Right cardiac atrium (tissue), 5 donors: ENCODE measurements at regions not wholly inside any gene's neighbourhood (a gene's known extent, or its start where the extent isn't known, plus 50 kb on each side); places are given as distances from the start of the nearest gene placed in this dataset.

Experiments used
- ATAC-seq, 2 donors: fragments of 200-7000 bp; cut with Tn5 transposase; one replicate each; pipeline versions ENCODE4 v1.8.0 to v1.9.1; 2020; ENCODE audit warnings: moderate library complexity in 2 of 2, mild to moderate bottlenecking in 1 of 2
- DNase-seq, 3 donors: peaks; one replicate each; pipeline ENCODE4 v3.0.0-alpha.2; 2020
- H3K27ac ChIP-seq: one replicate; pipeline ENCODE4 v1.5.1; 2013; ENCODE audit warnings: mild to moderate bottlenecking, low read length, control low read depth, moderate library complexity
- H3K27me3 ChIP-seq: one replicate; pipeline ENCODE4 v1.6.1; 2013; ENCODE audit not compliant: control insufficient read depth, insufficient read depth
- H3K4me1 ChIP-seq: one replicate; pipeline ENCODE4 v1.6.1; 2013; ENCODE audit warnings: low read length; ENCODE audit not compliant: control insufficient read depth, insufficient read depth
- H3K4me3 ChIP-seq: one replicate; pipeline ENCODE4 v1.5.1; 2013; ENCODE audit warnings: low read length, control low read depth
- H3K9me3 ChIP-seq: one replicate; pipeline ENCODE4 v1.6.1; 2013; ENCODE audit warnings: low read length; ENCODE audit not compliant: control insufficient read depth
- WGBS: extraction: QIAGEN DNeasy Blood & Tissue Kit; methylation state at CpG from one replicate; pipeline ENCODE4 v1.1.7; 2013; 5-methylcytosine and 5-hydroxymethylcytosine counted together
- intact Hi-C, 4 donors: fragments of 100-400 bp; cut with DNase I; formaldehyde crosslinking; loops; one replicate each; pipeline versions ENCODE4 v1.11.0 to v1.14.0; 2022 to 2023
- donor health status: healthy with polysubstance abuse.
- donor health status: DM: no; HTN: yes; CAD: no.
- donor health status: DM: no; HTN: no; CAD: no.
- donor health status: DM: no; HTN: yes; CAD: no; lungs with severe emphysema.
- donor health status: DM: yes; HTN: yes; CAD: no.

GRCh38 chr5:82835488-82835887 lies 241.7 kb downstream of the TMEM167A start:
- intact Hi-C loops: loop anchor here in 1 of 4 donors (5.0 kb wide), 1 partner anchor 33 kb away; no protein-coding TSS in a partner anchor
- H3K4me3 ChIP-seq: no peak overlapping the region
- H3K27ac ChIP-seq: no peak overlapping the region
- DNase-seq (no peak), ATAC-seq (no peak)
- H3K4me1 ChIP-seq: no peaks in the 10 kb centered on the region
- H3K9me3 ChIP-seq: no peaks in the 10 kb centered on the region
- no peaks in the 10 kb centered on the region for H3K27me3 ChIP-seq

GRCh38 chr5:82834151-82834550 lies 243.0 kb downstream of the TMEM167A start:
- no peak for DNase-seq
- H3K27ac ChIP-seq: no peak overlapping the region
- no peaks in the 10 kb centered on the region for H3K27me3 ChIP-seq
- H3K4me3 ChIP-seq: no peak overlapping the region
- ATAC-seq: no peak
- intact Hi-C loops: no loop called here
- H3K4me1 ChIP-seq: no peaks in the 10 kb centered on the region
- no peaks in the 10 kb centered on the region for H3K9me3 ChIP-seq

- H3K27ac ChIP-seq: no peak overlapping the region
- intact Hi-C loops: no loop called here
- WGBS: 91% methylated on average over 3 of the region's 3 CpGs
- no peaks in the 10 kb centered on the region for H3K9me3 ChIP-seq
- no peak for ATAC-seq
- no peaks in the 10 kb centered on the region for H3K27me3 ChIP-seq
- H3K4me3 ChIP-seq: no peak overlapping the region
- no peaks in the 10 kb centered on the region for H3K4me1 ChIP-seq
- DNase-seq: no peak
Observed at GRCh38 chr5:82833277-82833676, 243.9 kb downstream of the TMEM167A start.

GRCh38 chr5:82832445-82832844 lies 244.7 kb downstream of the TMEM167A start:
- DNase-seq: no peak
- H3K9me3 ChIP-seq: no peaks in the 10 kb centered on the region
- intact Hi-C loops: no loop called here
- H3K27me3 ChIP-seq: no peaks in the 10 kb centered on the region
- WGBS: 81% methylated on average over 2 of the region's 2 CpGs
- ATAC-seq: no peak
- no peaks in the 10 kb centered on the region for H3K4me1 ChIP-seq
- no peak overlapping the region for H3K27ac ChIP-seq
- H3K4me3 ChIP-seq: no peak overlapping the region

GRCh38 chr5:82828211-82828610 lies 249.0 kb downstream of the TMEM167A start:
- WGBS: 78% methylated on average over 3 of the region's 3 CpGs
- Histone ChIP-seq H3K27me3 (no peaks in the 10 kb centered on the region), H3K4me3 (no peak overlapping the region), H3K27ac (no peak overlapping the region), H3K4me1 (no peaks in the 10 kb centered on the region), H3K9me3 (no peaks in the 10 kb centered on the region)
- intact Hi-C loops: no loop called here
- no peak for DNase-seq
- ATAC-seq: no peak

GRCh38 chr5:82827651-82828050 lies 249.5 kb downstream of the TMEM167A start:
- no peak overlapping the region for H3K27ac ChIP-seq
- H3K4me1 ChIP-seq: no peaks in the 10 kb centered on the region
- WGBS: 71% methylated on average over 5 of the region's 5 CpGs
- intact Hi-C loops: no loop called here
- no peak for DNase-seq
- H3K9me3 ChIP-seq: no peaks in the 10 kb centered on the region
- no peak overlapping the region for H3K4me3 ChIP-seq
- H3K27me3 ChIP-seq: no peaks in the 10 kb centered on the region
- ATAC-seq: no peak

GRCh38 chr5:82822634-82822927 lies 254.6 kb downstream of the TMEM167A start:
- 82% methylated on average over 4 of the region's 4 CpGs for WGBS
- intact Hi-C loops: no loop called here
- ATAC-seq (no peak), DNase-seq (no peak)
- Histone ChIP-seq H3K9me3 (no peaks in the 10 kb centered on the region), H3K27ac (no peak overlapping the region), H3K27me3 (no peaks in the 10 kb centered on the region), H3K4me1 (no peaks in the 10 kb centered on the region), H3K4me3 (no peak overlapping the region)

- H3K27me3 ChIP-seq: no peaks in the 10 kb centered on the region
- H3K4me1 ChIP-seq: no peaks in the 10 kb centered on the region
- H3K4me3 ChIP-seq: no peak overlapping the region
- intact Hi-C loops: no loop called here
- ATAC-seq (no peak), DNase-seq (no peak)
- no peaks in the 10 kb centered on the region for H3K9me3 ChIP-seq
- WGBS: 75% methylated on average over 3 of the region's 3 CpGs
- H3K27ac ChIP-seq: no peak overlapping the region
Observed at GRCh38 chr5:82821846-82822633, 255.2 kb downstream of the TMEM167A start.

- no peak for DNase-seq
- Histone ChIP-seq H3K9me3 (no peaks in the 10 kb centered on the region), H3K4me3 (no peak overlapping the region), H3K27ac (no peak overlapping the region), H3K4me1 (no peaks in the 10 kb centered on the region), H3K27me3 (no peaks in the 10 kb centered on the region)
- 72% methylated on average over 10 of the region's 10 CpGs for WGBS
- intact Hi-C loops: no loop called here
- ATAC-seq: no peak
Observed at GRCh38 chr5:82820961-82821845, 256.0 kb downstream of the TMEM167A start.

GRCh38 chr5:82820188-82820587 lies 257.0 kb downstream of the TMEM167A start:
- no peak for ATAC-seq
- intact Hi-C loops: no loop called here
- H3K4me1 ChIP-seq: no peaks in the 10 kb centered on the region
- DNase-seq: no peak
- WGBS: 87% methylated on average over 1 of the region's 1 CpG
- no peak overlapping the region for H3K27ac ChIP-seq
- H3K27me3 ChIP-seq: no peaks in the 10 kb centered on the region
- H3K9me3 ChIP-seq: no peaks in the 10 kb centered on the region
- no peak overlapping the region for H3K4me3 ChIP-seq

GRCh38 chr5:82817897-82818676 lies 259.1 kb downstream of the TMEM167A start:
- intact Hi-C loops: no loop called here
- ATAC-seq: no peak
- WGBS: 88% methylated on average over 7 of the region's 7 CpGs

More at GRCh38 chr5:82817897-82818676, 259.1 kb downstream of the TMEM167A start:
- Histone ChIP-seq H3K4me1 (no peaks in the 10 kb centered on the region), H3K27ac (no peak overlapping the region), H3K27me3 (no peaks in the 10 kb centered on the region), H3K4me3 (no peak overlapping the region), H3K9me3 (no peaks in the 10 kb centered on the region)
- DNase-seq: no peak
